GM19193 (cell line): ENCODE measurements at regions not wholly inside any gene's neighbourhood (a gene's known extent, or its start where the extent isn't known, plus 50 kb on each side); places are given as distances from the start of the nearest gene placed in this dataset.

Experiments
- POLR2A ChIP-seq: IDR thresholded peaks from 4 replicates; pipeline ENCODE4 v1.6.1; 2011; ENCODE audit not compliant: insufficient read depth, insufficient read length; ENCODE audit errors: extremely low read depth

DNA sequence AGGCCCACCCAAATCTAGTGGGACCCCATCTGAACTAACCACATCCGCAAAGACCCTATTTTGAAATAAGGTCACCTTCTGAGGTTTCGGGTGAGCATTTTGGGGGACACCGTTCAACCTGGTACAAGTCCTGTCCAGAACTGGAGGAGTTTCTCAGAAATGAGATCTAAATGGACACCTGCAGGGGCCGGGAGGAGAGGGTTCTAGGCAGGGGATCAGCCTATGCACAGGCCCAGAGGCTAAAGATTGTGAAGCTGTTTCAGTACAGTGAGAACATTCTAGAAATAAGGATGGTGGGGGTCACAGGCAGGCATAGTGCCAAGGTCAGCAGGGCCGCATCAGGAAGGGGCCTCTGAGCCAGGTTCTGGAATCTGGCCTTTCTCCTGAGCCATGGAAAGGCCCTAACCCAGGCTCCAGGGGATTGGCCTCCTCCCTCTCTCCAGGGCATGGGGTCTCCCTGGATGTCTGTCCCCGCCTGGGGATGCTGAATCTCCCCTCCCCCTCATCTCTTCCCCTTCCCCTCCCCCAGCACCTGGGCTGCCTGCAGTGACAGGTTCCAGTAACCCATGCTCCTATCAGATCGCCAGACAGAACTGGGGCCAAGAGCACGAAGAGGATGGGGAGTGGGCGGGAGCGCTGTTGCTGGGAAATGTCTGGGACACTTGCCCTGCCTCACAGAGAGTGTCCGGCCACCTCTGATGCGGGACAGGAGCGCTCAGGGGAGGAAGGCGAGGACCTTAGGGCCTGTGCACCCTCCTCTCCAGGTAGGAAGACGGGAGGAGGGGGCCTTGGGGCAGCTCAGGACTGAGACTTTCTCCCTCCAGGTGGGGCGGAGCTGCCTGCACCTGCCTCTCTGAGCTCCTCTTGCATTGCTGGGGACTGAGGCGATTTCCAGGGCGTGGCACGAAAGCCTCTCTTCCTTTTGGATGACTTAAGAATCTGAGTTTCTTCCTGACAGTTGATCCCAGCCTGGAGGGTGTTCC, 321.4 kb upstream of the TNRC6C start:
- TF ChIP-seq POLR2A = no peak

DNA sequence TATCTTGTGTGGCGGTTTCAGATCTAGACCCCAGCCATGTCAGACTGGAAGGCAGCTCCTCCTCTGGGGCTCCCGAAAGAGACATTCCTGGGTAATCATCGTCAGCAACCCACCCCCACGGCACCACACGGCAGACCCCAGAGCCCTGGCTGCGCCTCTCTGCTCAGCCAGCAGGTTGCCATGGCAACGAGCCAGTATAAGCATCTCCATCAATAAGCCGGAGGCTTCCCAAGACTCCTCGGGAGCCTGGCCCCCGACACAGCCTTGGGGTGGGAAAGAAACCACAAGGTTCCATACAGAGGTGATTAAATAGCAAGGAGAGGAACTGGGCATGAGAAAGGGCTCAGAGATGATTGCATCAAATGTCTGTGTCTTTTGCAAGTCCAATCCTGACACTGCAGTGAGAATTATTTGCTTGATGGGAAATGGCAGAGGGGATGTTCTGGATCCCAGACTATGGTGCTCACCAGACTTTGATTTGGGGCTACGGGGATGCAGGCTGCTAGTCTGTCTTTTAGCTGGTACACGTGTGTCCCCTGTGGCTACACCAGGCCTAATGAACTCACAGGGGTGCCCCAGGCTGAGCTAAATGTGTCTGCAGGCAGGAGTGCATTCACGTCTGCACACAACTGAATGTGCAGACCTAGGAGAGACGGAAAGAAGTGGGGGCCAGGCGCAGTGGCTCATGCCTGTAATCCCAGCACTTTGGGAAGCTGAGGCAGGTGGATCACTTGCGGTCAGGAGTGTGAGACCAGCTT, 320.5 kb upstream of the TNRC6C start:
- TF ChIP-seq POLR2A = no peak

GRCh38 chr17:77640252-77640651, 318.3 kb upstream of the TNRC6C start:
- TF ChIP-seq POLR2A = no peak

DNA sequence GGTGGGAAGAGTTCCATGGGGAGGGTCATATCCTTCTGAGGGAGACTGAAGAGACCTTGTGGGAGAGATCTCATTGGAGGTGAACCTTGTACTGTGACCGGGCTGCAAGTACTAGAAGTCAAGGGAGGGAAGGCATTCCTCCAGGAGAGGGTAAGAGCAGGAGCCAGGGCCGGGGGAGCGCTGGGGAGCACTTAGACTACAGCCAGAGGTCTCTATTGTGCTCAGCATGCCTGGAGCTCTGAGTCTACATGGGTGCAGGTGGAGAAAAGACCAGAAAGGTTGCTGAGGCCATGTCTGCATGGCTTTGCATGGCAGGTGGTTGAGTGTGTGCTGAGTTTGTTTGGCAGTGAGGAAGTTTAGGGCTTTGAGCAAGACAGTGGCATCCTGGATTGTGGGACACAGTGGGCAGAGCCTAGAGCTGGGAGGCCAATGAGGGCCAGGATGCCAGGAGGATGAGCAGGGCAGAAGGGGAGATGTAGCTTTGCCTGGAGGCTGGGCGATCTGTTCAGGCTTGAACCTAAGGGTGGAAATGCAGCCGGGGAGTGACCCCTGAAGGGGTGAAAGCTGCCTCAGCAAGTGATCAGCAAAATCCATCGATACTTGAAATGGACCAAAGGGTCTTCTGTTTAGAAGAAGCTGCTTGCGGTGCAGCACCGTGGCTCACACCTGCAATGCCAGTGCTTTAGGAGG, 317.4 kb upstream of the TNRC6C start:
- TF ChIP-seq POLR2A = no peak

- no peak for TF ChIP-seq POLR2A
Measured at GRCh38 chr17:77641718-77642117, 316.8 kb upstream of the TNRC6C start.

DNA sequence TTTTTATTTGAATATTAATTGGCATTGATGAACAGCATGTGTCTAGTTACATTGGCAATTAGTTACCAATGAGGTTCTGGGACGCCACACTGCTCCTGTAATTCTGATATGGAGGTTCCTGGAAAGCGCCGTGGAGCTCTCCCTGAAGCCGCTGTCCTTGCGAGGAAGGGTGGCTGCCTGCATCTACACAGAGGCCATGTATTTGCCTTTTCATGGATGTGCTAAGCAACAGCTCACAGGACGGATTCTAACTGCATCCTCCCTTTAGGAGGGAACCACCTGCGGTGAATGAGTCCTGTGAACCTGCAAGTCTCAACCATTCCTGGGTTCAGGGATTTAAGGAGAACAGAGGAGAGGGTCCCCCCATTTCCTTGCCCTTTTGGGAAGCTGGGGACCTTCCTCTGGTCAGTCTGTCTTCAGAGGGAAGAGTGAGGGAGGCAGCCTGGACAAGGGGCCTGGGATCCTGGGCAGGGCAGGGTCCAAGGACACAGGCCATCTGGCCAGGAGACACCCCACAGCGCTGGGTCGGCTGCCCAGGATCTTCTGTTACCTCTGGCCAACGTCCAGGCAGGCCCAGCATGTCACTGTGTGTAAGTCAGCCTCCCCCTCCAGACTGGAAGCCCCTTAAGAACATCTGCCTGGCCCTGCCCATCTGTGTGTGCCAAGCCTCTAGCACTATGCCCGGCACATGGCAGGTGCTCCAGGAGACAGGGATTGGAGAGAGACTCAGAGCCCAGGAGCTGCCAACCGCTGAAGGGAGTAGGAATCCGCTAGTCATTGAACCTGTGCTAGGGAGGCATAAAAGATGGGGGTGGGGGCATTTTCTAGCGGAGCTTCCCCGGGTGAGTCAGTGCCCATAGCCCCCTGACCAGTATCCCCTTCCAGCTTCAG, 314.1 kb upstream of the TNRC6C start:
- TF ChIP-seq POLR2A = no peak

DNA sequence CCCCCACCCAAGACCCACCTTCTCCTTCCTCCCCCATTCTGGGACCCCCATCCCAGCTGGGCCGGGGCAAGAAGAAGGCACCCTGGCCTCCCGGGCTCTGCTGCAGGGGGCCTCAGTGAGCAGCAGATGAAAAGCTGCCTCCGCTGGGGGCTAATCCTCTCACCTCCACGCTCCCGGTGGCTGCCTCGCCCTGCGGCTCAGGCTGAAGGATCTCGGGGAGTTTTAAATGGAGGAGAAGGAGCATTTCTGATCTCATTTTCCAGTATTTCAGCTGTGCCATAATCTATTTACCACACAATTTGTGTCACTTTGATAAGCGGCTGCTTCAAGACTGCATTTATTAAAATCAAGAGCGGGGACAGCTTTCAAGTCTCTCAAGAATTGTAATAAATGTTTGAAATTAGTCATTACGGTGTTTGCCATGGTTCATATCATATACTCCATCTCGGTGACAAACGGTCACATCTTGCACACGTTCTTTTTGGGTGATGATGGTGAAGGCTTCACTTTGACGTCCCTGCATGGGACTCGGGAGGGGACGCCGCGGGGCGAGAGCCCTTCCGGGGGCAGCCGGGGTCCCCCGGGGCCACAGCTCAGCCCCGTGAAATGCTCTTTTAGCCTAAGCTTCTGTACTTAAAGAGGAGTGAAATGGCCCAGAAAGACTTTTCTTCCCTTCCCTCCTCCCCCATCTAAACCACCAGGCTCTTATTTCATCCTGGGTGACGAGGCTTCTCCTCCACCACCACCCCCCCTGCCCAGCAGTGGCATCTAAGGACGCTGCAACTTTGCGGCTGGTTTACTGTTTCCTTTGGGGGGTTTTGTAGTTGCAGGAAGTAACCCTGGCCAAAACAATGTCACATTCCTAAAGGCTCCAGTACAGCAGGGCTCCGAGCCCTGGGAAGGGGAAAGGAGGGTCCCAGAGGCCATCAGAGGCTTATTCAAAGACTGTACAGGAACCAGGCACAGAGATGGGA, 313.1 kb upstream of the TNRC6C start:
- TF ChIP-seq POLR2A = no peak

GRCh38 chr17:77646046-77646430, 312.5 kb upstream of the TNRC6C start:
- no peak for TF ChIP-seq POLR2A

DNA sequence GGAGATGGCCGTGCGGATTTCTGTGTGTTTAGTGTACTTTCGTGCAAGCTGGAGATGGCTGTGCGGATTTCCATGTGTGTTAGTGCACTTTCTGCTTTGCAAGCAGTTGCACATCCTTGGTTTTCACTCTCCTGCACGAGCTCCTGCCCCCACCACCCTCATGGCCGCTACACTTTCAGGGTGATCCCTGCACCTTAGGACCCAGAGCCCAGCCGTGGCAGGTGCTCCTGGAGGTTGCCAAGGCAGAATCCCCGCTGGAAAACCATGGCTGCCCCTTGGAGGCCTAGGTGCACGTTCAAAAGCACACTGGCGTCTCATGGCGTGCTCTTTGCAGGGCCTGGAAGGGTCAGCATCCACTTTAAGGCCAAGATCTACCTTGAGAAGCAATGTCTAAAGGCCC, 311.0 kb upstream of the TNRC6C start:
- no peak for TF ChIP-seq POLR2A

DNA sequence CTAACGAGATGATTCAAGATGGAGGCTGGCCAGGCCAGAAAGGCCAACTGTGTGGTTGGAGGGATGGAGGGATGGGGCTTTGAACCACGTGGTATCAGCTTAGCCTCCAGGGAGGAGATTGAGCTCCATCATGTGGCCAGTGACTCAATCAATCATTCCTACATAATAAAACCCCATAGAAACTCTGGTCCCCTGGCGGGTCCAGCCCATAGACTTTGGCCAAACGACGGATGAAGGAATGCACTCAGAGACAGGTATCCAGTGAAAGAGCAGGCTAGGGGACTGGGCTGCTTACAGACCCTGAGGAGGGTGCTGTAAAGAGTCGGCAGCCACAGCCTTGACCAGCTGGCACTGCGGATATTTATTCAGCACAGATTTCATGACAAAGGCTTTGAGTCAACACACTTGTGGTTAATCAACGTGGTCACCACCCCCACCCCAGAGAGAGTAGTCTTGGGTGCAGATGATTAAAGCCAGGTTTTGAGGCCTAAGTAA, 308.7 kb upstream of the TNRC6C start:
- no peak for TF ChIP-seq POLR2A

- TF ChIP-seq POLR2A = no peak
Measured at GRCh38 chr17:77651988-77652387, 306.5 kb upstream of the TNRC6C start.

DNA sequence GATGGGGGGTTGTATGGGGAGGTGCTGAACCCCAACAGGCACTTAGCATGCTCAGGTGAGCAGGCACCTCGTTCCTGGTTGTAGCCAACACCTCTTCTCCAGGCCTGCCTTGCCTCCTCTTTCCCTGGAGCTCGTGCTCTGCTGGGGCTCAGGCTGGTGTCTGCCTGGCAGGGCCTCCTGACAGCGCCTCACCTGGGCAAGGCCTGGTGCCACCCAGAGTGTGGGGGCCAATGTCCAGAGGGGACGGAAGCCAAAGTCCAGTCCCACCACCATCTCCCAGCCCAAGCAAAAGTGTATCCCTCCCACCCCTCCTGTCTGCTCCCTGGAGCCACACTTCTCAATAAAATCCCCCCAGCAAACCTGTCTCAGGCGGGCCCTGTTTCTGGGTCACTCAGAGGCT, 304.2 kb upstream of the TNRC6C start:
- no peak for TF ChIP-seq POLR2A

GRCh38 chr17:77654850-77655249, 303.7 kb upstream of the TNRC6C start:
- TF ChIP-seq POLR2A = no peak

GRCh38 chr17:77656054-77656453, 302.4 kb upstream of the TNRC6C start:
- TF ChIP-seq POLR2A = no peak

- no peak for TF ChIP-seq POLR2A
Measured at GRCh38 chr17:77657839-77658238, 300.7 kb upstream of the TNRC6C start.
